ENCODE measurements at regions not wholly inside any gene's neighbourhood (a gene's known extent, or its start where the extent isn't known, plus 50 kb on each side); places are given as distances from the start of the nearest gene placed in this dataset.

DNA sequence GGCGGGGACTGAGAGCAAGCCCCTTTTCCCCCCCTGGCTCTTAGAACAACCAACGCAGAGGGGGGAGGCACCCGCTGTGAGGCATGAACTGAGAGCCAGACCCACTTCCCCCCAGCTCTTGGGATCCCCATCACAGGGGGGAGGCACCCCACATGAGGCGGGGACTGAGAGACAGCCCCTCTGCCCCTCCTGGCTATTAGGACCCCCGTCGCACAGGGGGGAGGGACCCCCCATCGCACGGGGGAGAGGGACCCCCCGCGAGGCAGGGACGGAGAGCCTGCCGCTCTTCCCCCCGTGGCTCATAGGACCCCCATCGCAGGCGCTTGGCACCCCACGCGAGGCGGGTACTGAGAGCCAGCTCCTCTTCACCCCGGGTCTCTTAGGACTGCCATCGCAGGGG, 195.8 kb upstream of the PZP start:
- TF ChIP-seq, protein P1, sequence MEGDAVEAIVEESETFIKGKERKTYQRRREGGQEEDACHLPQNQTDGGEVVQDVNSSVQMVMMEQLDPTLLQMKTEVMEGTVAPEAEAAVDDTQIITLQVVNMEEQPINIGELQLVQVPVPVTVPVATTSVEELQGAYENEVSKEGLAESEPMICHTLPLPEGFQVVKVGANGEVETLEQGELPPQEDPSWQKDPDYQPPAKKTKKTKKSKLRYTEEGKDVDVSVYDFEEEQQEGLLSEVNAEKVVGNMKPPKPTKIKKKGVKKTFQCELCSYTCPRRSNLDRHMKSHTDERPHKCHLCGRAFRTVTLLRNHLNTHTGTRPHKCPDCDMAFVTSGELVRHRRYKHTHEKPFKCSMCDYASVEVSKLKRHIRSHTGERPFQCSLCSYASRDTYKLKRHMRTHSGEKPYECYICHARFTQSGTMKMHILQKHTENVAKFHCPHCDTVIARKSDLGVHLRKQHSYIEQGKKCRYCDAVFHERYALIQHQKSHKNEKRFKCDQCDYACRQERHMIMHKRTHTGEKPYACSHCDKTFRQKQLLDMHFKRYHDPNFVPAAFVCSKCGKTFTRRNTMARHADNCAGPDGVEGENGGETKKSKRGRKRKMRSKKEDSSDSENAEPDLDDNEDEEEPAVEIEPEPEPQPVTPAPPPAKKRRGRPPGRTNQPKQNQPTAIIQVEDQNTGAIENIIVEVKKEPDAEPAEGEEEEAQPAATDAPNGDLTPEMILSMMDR (IDR thresholded peaks at IDR 0.05; ENCODE audit: low read depth, low read length, missing input control), result no peak
- no peak for TF ChIP-seq JUND (IDR thresholded peaks at IDR 0.05)
